Fibroblast of skin of back (primary cell): ENCODE measurements at regions not wholly inside any gene's neighbourhood (a gene's known extent, or its start where the extent isn't known, plus 50 kb on each side); places are given as distances from the start of the nearest gene placed in this dataset.

Experiments
- DNase-seq: peaks from one replicate; pipeline ENCODE4 v3.0.0-alpha.2; 2013

- DNase-seq: no peak
Observed at GRCh38 chr2:60659026-60659425, 97.0 kb upstream of the PAPOLG start.

DNA sequence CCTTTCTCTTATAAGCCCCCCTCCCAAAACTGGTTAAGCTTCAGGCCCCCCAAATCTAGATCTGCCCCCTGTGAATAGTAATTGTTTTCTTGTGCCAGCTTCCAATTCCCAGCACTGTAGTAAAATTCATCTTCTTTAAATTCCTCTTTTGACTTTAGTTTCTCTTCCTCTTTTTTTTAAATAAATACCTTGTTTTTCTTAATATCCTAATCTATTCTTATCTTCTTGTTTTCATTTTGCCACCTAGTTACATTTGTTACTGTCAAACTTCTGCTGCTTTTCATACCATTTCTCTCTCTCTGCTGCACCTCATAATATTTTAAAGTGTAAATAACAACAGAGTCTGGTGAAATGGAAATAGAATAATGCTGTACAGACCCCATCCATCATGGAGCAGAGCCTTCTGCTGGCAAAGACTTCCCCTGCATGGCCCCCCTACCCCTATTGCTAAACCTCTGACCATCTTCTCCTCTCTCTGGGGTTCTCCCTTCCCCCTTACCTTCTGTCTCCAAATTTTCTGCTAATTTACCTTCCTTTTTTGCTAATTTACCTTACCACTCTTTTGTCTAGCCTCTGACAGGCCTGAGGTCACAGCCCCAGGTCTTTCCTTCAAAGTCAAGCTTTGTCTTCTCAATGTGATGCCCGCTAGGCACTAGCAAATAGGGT is 94.9 kb upstream of the PAPOLG start:
- DNase-seq: no peak

- no peak for DNase-seq
Observed at GRCh38 chr2:60662781-60663180, 93.3 kb upstream of the PAPOLG start.

GRCh38 chr2:60671966-60672365 is 84.1 kb upstream of the PAPOLG start:
- DNase-seq: no peak

DNA sequence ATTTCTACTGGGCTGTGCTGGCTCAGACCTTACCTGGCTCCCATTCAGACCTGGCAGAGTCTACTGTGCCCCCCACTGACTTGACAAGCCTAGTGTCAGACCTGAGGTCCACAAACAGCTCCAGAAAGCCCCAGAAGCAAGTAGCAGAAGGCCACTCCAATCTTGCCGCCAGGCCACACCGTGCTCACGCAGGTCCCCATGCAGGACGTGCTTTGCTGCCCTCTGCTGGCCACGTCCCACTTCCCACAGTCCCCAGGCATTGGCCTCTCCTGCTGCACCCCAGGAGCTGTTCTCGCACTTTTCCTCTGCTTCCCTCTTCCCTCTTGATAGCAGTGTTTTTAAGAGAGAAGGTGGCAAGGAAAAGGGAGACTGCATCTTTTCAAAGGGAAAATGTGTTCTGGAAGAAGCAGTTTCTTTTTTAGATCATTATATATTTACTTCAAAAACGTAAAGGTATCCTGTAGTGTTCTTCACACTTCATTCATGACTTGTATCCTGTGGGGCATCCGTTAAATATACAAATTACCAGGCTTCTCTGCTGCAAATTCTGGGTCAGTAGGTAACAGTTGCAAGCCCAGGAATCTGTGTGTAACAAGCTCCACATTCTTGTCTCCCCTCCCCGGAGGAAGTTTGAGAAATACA is 81.4 kb upstream of the PAPOLG start:
- peak; percentile 64 for DNase-seq

- DNase-seq: no peak
Observed at GRCh38 chr2:60675301-60675700, 80.8 kb upstream of the PAPOLG start.

- DNase-seq: no peak
Observed at GRCh38 chr2:60676706-60677330, 79.2 kb upstream of the PAPOLG start.

DNA sequence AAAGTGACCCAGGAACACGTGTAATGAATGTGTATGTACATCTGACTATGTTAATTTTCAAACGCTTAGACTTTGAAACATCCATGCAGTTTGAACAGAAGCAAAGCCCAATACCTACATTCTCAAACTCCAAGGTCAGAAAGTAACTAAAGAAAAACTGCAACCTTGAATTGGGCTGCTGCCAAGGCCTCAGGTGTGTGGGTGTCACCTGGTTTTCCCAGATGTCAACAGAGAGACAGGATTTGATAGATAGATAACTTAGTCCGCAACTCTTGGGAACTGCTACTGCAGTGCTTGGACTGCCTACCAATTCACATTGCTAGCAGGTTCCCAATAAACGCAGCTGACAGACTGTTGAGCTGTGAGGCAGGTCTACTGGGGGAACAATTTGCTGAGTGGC is 78.7 kb upstream of the PAPOLG start:
- no peak for DNase-seq

DNA sequence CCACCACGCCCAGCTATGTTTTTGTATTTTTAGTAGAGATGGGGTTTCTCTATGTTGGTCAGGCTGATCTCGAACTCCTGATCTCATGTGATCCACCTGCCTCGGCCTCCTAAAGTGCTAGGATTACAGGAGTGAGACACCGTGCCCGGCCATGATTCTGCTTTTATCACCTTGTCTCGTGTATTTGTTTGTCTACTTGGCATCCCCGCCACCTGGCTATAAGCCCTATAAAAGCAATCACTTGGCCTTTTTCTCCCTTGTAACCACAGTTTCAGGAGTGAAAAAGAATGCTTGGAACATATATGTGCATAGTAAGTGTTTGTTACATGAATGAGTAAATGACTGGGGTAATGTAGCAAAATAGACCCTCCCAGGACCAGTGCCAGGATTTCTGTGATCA is 77.5 kb upstream of the PAPOLG start:
- DNase-seq: no peak

- no peak for DNase-seq
Observed at GRCh38 chr2:60679036-60679780, 76.9 kb upstream of the PAPOLG start.

DNA sequence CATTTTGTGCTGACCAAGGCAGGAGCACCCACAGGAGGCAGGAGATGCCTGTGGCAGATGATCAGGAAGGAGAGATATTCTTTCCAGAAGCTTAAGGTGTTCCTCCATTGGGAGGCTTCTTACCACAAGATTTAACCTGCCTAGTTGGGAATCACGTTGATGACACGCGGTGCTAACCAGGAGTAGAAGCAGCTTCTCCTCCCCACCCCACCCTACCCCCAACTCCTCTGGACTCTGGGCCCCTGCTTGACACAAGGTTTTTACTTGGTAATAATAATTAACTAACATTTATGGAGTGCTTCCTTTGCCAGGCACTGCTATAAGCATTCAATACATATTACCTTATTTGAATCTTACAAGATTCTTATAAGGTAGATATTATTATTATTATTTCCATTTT is 62.5 kb upstream of the PAPOLG start:
- no peak for DNase-seq

- no peak for DNase-seq
Observed at GRCh38 chr2:60695793-60696192, 60.3 kb upstream of the PAPOLG start.

GRCh38 chr2:60699617-60700016 is 56.5 kb upstream of the PAPOLG start:
- DNase-seq: no peak

DNA sequence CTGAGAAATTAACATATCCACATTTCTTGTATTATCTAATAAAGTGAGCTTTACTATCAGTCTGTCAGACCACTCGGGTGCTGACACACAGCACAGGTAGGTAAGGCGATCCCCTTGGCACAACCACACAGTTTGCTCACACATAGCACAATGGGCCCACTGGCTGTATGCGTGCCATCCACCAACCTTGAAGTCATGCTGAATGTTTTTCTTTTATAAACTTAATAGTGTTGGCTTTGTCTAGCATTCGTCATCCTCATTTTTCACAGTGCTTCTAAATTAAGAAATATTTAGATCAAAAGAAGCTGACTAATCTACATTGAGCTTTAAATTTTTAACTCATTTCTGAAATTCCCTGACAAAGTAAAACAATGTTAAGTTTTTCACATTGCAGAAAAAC is 50.0 kb upstream of the PAPOLG start:
- DNase-seq: peak; percentile 58
